ENCODE measurements at regions not wholly inside any gene's neighbourhood (a gene's known extent, or its start where the extent isn't known, plus 50 kb on each side); places are given as distances from the start of the nearest gene placed in this dataset.

DNA sequence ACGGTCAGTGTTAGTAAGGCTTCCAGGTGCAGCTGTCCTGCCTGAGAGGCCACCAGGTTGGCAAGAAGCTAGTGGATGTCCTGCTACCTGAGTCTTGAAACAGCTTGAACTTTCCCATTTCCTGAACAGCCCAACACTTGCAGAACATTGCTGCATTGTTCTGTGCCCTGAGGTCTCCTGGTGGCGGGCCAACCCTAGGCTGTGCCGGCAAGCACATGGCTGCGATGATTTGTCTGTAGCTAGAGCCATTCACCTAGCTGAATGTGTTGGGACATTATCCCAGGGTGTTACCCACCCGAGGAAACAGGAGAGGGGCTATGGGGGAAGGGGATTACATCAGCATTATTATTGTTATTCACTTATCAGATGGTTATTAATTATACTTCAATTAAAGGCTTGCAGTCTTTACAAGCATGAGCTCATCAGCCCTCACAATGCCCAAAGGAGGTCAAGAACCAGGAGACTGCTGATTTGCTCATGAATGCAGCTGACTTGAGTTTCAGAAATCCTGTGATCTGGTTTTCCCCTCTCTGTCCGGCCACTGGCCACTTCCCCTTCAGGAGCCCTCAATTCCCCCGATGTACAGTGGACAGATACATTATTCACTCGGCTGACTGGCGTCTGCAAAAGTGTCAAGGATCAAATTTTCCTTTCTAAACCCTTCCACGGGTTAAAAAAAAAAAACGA lies 187.6 kb upstream of the TSC22D1 start:
- Histone ChIP-seq H3K4me3 (replicated peaks in 1 of 3; ENCODE audit: insufficient read depth in 1 of 3, low read depth in 1 of 3, low read length in 3 of 3) (no peak overlapping the region), H3K27ac (ENCODE audit: insufficient read depth, low read depth, low read length) (no peak overlapping the region), H3K9me1 (replicated peaks; ENCODE audit: control insufficient read depth, extremely low read depth, insufficient read depth, low read length) (no peaks in the 10 kb centered on the region), H3K9me3 (replicated peaks; ENCODE audit: control insufficient read depth, insufficient read depth, low read length) (no peaks in the 10 kb centered on the region), H2AFZ (ENCODE audit: low read depth, low read length) (no peak overlapping the region), H3K4me2 (ENCODE audit: insufficient read depth, low read length) (no peak overlapping the region), H4K20me1 (replicated peaks; ENCODE audit: control insufficient read depth, extremely low read depth, insufficient read depth, low read length) (no peaks in the 10 kb centered on the region), H3K27me3 (ENCODE audit: control insufficient read depth in 2 of 2, insufficient read depth in 2 of 2, low read length in 2 of 2) (no peaks in the 10 kb centered on the region), H3K4me1 (ENCODE audit: control insufficient read depth, extremely low read depth, insufficient read depth, low read length) (peaks cover 28% of the 10 kb centered on the region), H3K9ac (replicated peaks; ENCODE audit: extremely low read depth, insufficient read depth, low read length) (no peak overlapping the region), H3K79me2 (ENCODE audit: control insufficient read depth, insufficient read depth, low read length) (no peaks in the 10 kb centered on the region), H3K36me3 (ENCODE audit: control insufficient read depth in 2 of 2, extremely low read depth in 1 of 2, insufficient read depth in 2 of 2, low read length in 2 of 2) (no peaks in the 10 kb centered on the region)
- intact Hi-C loops (cut with micrococcal nuclease) (no loop called here), dilution Hi-C loops (cut with MboI; ENCODE audit: extremely low pct_ligation_motif_present, low sequenced_read_pairs) (no loop called here)
- FAIRE-seq (peak; percentile 87), DNase-seq (ENCODE audit: low read depth, low spot score) (peak; percentile 58)
- CTCF ChIA-PET: interaction anchor here (0.6 to 1.2 kb wide), 7 partner anchors 14 to 279 kb away, joined by 3 to 4 read pairs (median 3); no protein-coding TSS in a partner anchor
- BruUV-seq (replicated peaks): no TSS peak
- POLR2A ChIA-PET: interaction anchor here (0.7 kb wide), 1 partner anchor 161 kb away, joined by 9 read pairs; no protein-coding TSS in a partner anchor
- TF ChIP-seq, protein P1, sequence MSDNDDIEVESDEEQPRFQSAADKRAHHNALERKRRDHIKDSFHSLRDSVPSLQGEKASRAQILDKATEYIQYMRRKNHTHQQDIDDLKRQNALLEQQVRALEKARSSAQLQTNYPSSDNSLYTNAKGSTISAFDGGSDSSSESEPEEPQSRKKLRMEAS (IDR thresholded peaks at IDR 0.05; ENCODE audit: insufficient read depth, insufficient read length): no peak
- no peak for TF ChIP-seq FOS (IDR thresholded peaks at IDR 0.05; ENCODE audit: borderline replicate concordance, insufficient read depth, low read length)
- no peak for TF ChIP-seq JUN (IDR thresholded peaks at IDR 0.05; ENCODE audit: borderline replicate concordance, insufficient read depth, insufficient read length, low read depth)

DNA sequence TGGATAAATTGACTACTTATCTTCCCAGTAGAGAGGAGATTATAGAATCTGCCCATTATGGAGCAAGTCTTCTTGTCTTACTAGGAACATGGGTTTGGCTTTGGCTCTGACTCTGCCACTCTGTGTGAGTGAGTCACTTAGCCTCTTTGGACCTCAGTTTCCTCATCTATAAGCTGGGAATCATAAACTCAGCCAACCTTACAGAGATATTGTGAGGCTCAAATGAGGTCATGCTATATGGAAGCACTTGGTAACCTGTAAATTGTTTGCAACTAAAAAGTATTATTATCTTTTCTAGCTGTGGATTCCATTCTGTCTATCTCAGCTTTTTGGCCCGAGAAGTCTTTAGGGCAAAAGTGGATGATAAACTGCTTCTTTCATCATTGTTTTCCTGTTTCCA lies 186.8 kb upstream of the TSC22D1 start:
- dilution Hi-C loops (cut with MboI; ENCODE audit: extremely low pct_ligation_motif_present, low sequenced_read_pairs): no loop called here
- Histone ChIP-seq H3K4me3 (replicated peaks in 1 of 3; ENCODE audit: insufficient read depth in 1 of 3, low read depth in 1 of 3, low read length in 3 of 3) (no peak overlapping the region), H3K9me1 (replicated peaks; ENCODE audit: control insufficient read depth, extremely low read depth, insufficient read depth, low read length) (no peaks in the 10 kb centered on the region), H3K79me2 (ENCODE audit: control insufficient read depth, insufficient read depth, low read length) (no peaks in the 10 kb centered on the region), H3K9ac (replicated peaks; ENCODE audit: extremely low read depth, insufficient read depth, low read length) (no peak overlapping the region), H2AFZ (ENCODE audit: low read depth, low read length) (no peak overlapping the region), H3K4me1 (ENCODE audit: control insufficient read depth, extremely low read depth, insufficient read depth, low read length) (peaks cover 36% of the 10 kb centered on the region), H3K9me3 (replicated peaks; ENCODE audit: control insufficient read depth, insufficient read depth, low read length) (no peaks in the 10 kb centered on the region), H3K36me3 (ENCODE audit: control insufficient read depth in 2 of 2, extremely low read depth in 1 of 2, insufficient read depth in 2 of 2, low read length in 2 of 2) (no peaks in the 10 kb centered on the region), H3K4me2 (ENCODE audit: insufficient read depth, low read length) (no peak overlapping the region), H3K27ac (ENCODE audit: insufficient read depth, low read depth, low read length) (no peak overlapping the region), H4K20me1 (replicated peaks; ENCODE audit: control insufficient read depth, extremely low read depth, insufficient read depth, low read length) (no peaks in the 10 kb centered on the region), H3K27me3 (ENCODE audit: control insufficient read depth in 2 of 2, insufficient read depth in 2 of 2, low read length in 2 of 2) (no peaks in the 10 kb centered on the region)
- no TSS peak for BruUV-seq (replicated peaks)
- POLR2A ChIA-PET: no interaction called here
- intact Hi-C loops (cut with micrococcal nuclease): no loop called here
- DNase-seq (ENCODE audit: low read depth, low spot score) (peak; percentile 21), FAIRE-seq (no peak)
- peak; percentile 16 for TF ChIP-seq FOS (IDR thresholded peaks at IDR 0.05; ENCODE audit: borderline replicate concordance, insufficient read depth, low read length)
- TF ChIP-seq, protein P2, sequence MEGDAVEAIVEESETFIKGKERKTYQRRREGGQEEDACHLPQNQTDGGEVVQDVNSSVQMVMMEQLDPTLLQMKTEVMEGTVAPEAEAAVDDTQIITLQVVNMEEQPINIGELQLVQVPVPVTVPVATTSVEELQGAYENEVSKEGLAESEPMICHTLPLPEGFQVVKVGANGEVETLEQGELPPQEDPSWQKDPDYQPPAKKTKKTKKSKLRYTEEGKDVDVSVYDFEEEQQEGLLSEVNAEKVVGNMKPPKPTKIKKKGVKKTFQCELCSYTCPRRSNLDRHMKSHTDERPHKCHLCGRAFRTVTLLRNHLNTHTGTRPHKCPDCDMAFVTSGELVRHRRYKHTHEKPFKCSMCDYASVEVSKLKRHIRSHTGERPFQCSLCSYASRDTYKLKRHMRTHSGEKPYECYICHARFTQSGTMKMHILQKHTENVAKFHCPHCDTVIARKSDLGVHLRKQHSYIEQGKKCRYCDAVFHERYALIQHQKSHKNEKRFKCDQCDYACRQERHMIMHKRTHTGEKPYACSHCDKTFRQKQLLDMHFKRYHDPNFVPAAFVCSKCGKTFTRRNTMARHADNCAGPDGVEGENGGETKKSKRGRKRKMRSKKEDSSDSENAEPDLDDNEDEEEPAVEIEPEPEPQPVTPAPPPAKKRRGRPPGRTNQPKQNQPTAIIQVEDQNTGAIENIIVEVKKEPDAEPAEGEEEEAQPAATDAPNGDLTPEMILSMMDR (IDR thresholded peaks at IDR 0.05; ENCODE audit: extremely low read depth in 1 of 2, insufficient read depth in 1 of 2, low read depth in 1 of 2, low read length in 2 of 2): no peak
- CTCF ChIA-PET: interaction anchor here (1.0 to 1.2 kb wide), 4 partner anchors 13 to 278 kb away, joined by 3 to 4 read pairs (median 3); no protein-coding TSS in a partner anchor
